Suprapubic skin (tissue), 3 donors: ENCODE measurements at regions not wholly inside any gene's neighbourhood (a gene's known extent, or its start where the extent isn't known, plus 50 kb on each side); places are given as distances from the start of the nearest gene placed in this dataset.

Experiments
- CTCF ChIP-seq, 2 donors: fragments of 200-600 bp in 1 of 2; fragments of 450-650 bp in 1 of 2; sonication (generic) in 1 of 2; IDR thresholded peaks; one replicate each; pipeline ENCODE4 v1.5.1; 2016 to 2019; ENCODE audit warnings: antibody characterized with exemption in 2 of 2, mild to moderate bottlenecking in 1 of 2, moderate library complexity in 1 of 2
- EP300 ChIP-seq: sonication (generic); formaldehyde crosslinking; IDR thresholded peaks from one replicate; pipeline ENCODE4 v1.6.1; 2017; ENCODE audit warnings: antibody characterized with exemption
- POLR2A ChIP-seq, 2 donors: fragments of 450-650 bp; IDR thresholded peaks; one replicate each; pipeline ENCODE4 v1.6.1; 2017; ENCODE audit warnings: antibody characterized with exemption in 2 of 2, mild to moderate bottlenecking in 2 of 2, moderate library complexity in 2 of 2

GRCh38 chr5:93174930-93175329, 406.1 kb downstream of the NR2F1-AS1 start:
- TF ChIP-seq CTCF (IDR thresholded peaks at IDR 0.05) = no peak
- no peak for TF ChIP-seq POLR2A (IDR thresholded peaks at IDR 0.05)
- TF ChIP-seq EP300 = no peak
